ENCODE measurements at regions not wholly inside any gene's neighbourhood (a gene's known extent, or its start where the extent isn't known, plus 50 kb on each side); places are given as distances from the start of the nearest gene placed in this dataset.

DNA sequence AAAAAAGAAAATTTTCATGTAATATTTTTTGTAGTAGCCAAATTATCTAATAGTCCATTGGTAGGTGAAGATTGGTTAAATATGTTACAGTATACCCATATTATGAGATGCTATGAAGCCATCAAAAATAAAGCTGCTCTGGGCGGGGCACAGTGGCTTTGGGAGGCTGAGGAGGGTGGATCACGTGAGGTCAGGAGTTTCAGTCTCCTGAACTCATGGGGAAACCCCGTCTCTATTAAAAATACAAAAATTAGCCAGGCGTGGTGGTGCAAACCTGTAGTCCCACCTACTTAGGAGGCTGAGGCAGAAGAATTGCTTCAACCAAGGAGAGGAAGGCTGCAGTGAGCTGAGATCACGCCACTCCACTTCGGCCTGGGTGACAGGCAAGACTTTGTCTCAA lies 360.5 kb downstream of the KIF16B start:
- Histone ChIP-seq H3K4me1 (ENCODE audit: insufficient read depth) (peaks cover 1% of the 10 kb centered on the region), H3K36me3 (no peaks in the 10 kb centered on the region), H3K27me3 (no peaks in the 10 kb centered on the region), H3K9me3 (no peaks in the 10 kb centered on the region), H3K27ac (no peak overlapping the region), H3K4me3 (no peak overlapping the region)
- DNase-seq = no peak
- intact Hi-C loops (cut with DNase I) = no loop called here
- TF ChIP-seq POLR2A (IDR thresholded peaks at IDR 0.05) (no peak), EP300 (IDR thresholded peaks at IDR 0.05) (no peak)
- TF ChIP-seq, protein P1, sequence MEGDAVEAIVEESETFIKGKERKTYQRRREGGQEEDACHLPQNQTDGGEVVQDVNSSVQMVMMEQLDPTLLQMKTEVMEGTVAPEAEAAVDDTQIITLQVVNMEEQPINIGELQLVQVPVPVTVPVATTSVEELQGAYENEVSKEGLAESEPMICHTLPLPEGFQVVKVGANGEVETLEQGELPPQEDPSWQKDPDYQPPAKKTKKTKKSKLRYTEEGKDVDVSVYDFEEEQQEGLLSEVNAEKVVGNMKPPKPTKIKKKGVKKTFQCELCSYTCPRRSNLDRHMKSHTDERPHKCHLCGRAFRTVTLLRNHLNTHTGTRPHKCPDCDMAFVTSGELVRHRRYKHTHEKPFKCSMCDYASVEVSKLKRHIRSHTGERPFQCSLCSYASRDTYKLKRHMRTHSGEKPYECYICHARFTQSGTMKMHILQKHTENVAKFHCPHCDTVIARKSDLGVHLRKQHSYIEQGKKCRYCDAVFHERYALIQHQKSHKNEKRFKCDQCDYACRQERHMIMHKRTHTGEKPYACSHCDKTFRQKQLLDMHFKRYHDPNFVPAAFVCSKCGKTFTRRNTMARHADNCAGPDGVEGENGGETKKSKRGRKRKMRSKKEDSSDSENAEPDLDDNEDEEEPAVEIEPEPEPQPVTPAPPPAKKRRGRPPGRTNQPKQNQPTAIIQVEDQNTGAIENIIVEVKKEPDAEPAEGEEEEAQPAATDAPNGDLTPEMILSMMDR (IDR thresholded peaks at IDR 0.05) = no peak
- WGBS, 3 donors = 94 to 97% (median 97%) methylated on average over 6 of the region's 6 CpGs

- intact Hi-C loops (cut with DNase I) = no loop called here
- H3K9me3 ChIP-seq = no peaks in the 10 kb centered on the region
- no peaks in the 10 kb centered on the region for H3K27me3 ChIP-seq
- H3K4me1 ChIP-seq (ENCODE audit: insufficient read depth) = peaks cover 1% of the 10 kb centered on the region
- no peak overlapping the region for H3K27ac ChIP-seq
- no peak for DNase-seq
- TF ChIP-seq POLR2A (IDR thresholded peaks at IDR 0.05) (no peak), EP300 (IDR thresholded peaks at IDR 0.05) (no peak)
- TF ChIP-seq, protein P1 (IDR thresholded peaks at IDR 0.05) = no peak
- 13 to 26% (median 18%) methylated on average over 4 of the region's 4 CpGs for WGBS, 3 donors
- H3K4me3 ChIP-seq = no peak overlapping the region
- no peaks in the 10 kb centered on the region for H3K36me3 ChIP-seq
Measured at GRCh38 chr20:16209951-16210361, 363.3 kb downstream of the KIF16B start.

DNA sequence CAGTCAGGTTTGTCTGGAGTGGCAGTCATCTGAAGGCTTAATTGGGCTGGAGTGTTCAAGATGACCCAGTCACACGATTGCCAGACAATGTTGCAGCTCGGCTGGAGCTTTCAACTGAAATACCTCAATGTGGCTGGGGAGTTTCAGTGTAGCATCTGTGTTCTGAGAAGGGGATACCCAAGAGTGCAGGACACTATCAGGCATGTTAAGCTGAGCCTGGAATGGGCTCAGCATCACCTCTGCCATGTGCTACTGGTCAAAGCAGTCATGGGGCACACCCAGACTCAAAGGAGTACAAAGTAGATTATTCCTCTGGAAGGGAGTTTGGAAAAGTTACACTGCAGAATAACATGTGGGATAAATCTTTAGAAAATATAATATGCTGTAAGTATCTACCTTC lies 363.9 kb downstream of the KIF16B start:
- DNase-seq = no peak
- intact Hi-C loops (cut with DNase I) = no loop called here
- H3K27me3 ChIP-seq = no peaks in the 10 kb centered on the region
- TF ChIP-seq EP300 (IDR thresholded peaks at IDR 0.05) (no peak), POLR2A (IDR thresholded peaks at IDR 0.05) (no peak)
- TF ChIP-seq, protein P1 (IDR thresholded peaks at IDR 0.05) = no peak
- H3K27ac ChIP-seq = no peak overlapping the region
- H3K4me3 ChIP-seq = no peak overlapping the region
- no peaks in the 10 kb centered on the region for H3K36me3 ChIP-seq
- peaks cover 1% of the 10 kb centered on the region for H3K4me1 ChIP-seq (ENCODE audit: insufficient read depth)
- WGBS, 3 donors = 62 to 79% (median 71%) methylated on average over 2 of the region's 2 CpGs
- H3K9me3 ChIP-seq = no peaks in the 10 kb centered on the region

GRCh38 chr20:16208443-16208842 lies 364.8 kb downstream of the KIF16B start:
- Histone ChIP-seq H3K27me3 (no peaks in the 10 kb centered on the region), H3K4me1 (ENCODE audit: insufficient read depth) (peaks cover 1% of the 10 kb centered on the region), H3K27ac (no peak overlapping the region), H3K4me3 (no peak overlapping the region), H3K9me3 (no peaks in the 10 kb centered on the region), H3K36me3 (no peaks in the 10 kb centered on the region)
- DNase-seq = no peak
- 91 to 95% (median 94%) methylated on average over 4 of the region's 4 CpGs for WGBS, 3 donors
- intact Hi-C loops (cut with DNase I) = no loop called here
- TF ChIP-seq POLR2A (IDR thresholded peaks at IDR 0.05) (no peak), EP300 (IDR thresholded peaks at IDR 0.05) (no peak)
- TF ChIP-seq, protein P1 (IDR thresholded peaks at IDR 0.05) = no peak

- Histone ChIP-seq H3K9me3 (no peaks in the 10 kb centered on the region), H3K27me3 (no peaks in the 10 kb centered on the region), H3K4me1 (ENCODE audit: insufficient read depth) (peaks cover 1% of the 10 kb centered on the region), H3K4me3 (no peak overlapping the region), H3K36me3 (no peaks in the 10 kb centered on the region), H3K27ac (no peak overlapping the region)
- TF ChIP-seq POLR2A (IDR thresholded peaks at IDR 0.05) (no peak), EP300 (IDR thresholded peaks at IDR 0.05) (no peak)
- TF ChIP-seq, protein P1 (IDR thresholded peaks at IDR 0.05) = no peak
- no peak for DNase-seq
- WGBS, 3 donors = 81 to 93% (median 89%) methylated on average over 3 of the region's 3 CpGs
- intact Hi-C loops (cut with DNase I) = no loop called here
Measured at GRCh38 chr20:16206817-16207216, 366.4 kb downstream of the KIF16B start.
